ENCODE measurements at regions not wholly inside any gene's neighbourhood (a gene's known extent, or its start where the extent isn't known, plus 50 kb on each side); places are given as distances from the start of the nearest gene placed in this dataset.

DNA sequence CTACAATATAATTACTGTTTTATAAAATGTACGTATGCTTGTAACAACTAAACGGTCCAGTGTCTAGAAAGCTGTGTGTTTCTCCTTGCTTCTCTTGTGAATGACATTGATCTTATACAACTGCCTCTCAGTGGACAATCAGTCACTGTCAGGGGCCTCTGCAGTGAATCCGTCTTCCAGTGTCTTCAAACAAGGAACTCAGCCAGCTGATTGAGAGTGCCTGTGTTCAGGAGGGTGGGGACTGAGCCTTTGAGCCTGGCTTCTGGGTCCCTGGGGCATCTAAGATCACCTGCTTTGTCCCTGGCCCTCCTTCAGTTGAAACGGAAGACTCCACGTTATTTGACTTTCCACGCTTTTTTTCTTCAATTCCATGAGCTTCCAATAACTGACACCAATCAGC, 133.1 kb upstream of the SFSWAP start:
- Histone ChIP-seq H3K27ac (replicated peaks) (no peak overlapping the region), H3K27me3 (ENCODE audit: insufficient read depth, poor library complexity, severe bottlenecking) (no peaks in the 10 kb centered on the region), H3K4me3 (replicated peaks; ENCODE audit: insufficient read depth, low read length) (no peak overlapping the region)
- DNase-seq (ENCODE audit: low read depth in 1 of 2, low spot score in 1 of 2), result no peak
- TF ChIP-seq, protein P1, sequence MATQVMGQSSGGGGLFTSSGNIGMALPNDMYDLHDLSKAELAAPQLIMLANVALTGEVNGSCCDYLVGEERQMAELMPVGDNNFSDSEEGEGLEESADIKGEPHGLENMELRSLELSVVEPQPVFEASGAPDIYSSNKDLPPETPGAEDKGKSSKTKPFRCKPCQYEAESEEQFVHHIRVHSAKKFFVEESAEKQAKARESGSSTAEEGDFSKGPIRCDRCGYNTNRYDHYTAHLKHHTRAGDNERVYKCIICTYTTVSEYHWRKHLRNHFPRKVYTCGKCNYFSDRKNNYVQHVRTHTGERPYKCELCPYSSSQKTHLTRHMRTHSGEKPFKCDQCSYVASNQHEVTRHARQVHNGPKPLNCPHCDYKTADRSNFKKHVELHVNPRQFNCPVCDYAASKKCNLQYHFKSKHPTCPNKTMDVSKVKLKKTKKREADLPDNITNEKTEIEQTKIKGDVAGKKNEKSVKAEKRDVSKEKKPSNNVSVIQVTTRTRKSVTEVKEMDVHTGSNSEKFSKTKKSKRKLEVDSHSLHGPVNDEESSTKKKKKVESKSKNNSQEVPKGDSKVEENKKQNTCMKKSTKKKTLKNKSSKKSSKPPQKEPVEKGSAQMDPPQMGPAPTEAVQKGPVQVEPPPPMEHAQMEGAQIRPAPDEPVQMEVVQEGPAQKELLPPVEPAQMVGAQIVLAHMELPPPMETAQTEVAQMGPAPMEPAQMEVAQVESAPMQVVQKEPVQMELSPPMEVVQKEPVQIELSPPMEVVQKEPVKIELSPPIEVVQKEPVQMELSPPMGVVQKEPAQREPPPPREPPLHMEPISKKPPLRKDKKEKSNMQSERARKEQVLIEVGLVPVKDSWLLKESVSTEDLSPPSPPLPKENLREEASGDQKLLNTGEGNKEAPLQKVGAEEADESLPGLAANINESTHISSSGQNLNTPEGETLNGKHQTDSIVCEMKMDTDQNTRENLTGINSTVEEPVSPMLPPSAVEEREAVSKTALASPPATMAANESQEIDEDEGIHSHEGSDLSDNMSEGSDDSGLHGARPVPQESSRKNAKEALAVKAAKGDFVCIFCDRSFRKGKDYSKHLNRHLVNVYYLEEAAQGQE (IDR thresholded peaks at IDR 0.05; ENCODE audit: insufficient replicate concordance, low read depth), result no peak
- TF ChIP-seq POLR2AphosphoS5 (IDR thresholded peaks at IDR 0.05; ENCODE audit: low read depth), result no peak
- no peak for TF ChIP-seq GABPA (IDR thresholded peaks at IDR 0.05; ENCODE audit: low read depth)
- no peak for TF ChIP-seq SPI1 (IDR thresholded peaks at IDR 0.05; ENCODE audit: borderline replicate concordance, low read depth)
- TF ChIP-seq, protein P2, sequence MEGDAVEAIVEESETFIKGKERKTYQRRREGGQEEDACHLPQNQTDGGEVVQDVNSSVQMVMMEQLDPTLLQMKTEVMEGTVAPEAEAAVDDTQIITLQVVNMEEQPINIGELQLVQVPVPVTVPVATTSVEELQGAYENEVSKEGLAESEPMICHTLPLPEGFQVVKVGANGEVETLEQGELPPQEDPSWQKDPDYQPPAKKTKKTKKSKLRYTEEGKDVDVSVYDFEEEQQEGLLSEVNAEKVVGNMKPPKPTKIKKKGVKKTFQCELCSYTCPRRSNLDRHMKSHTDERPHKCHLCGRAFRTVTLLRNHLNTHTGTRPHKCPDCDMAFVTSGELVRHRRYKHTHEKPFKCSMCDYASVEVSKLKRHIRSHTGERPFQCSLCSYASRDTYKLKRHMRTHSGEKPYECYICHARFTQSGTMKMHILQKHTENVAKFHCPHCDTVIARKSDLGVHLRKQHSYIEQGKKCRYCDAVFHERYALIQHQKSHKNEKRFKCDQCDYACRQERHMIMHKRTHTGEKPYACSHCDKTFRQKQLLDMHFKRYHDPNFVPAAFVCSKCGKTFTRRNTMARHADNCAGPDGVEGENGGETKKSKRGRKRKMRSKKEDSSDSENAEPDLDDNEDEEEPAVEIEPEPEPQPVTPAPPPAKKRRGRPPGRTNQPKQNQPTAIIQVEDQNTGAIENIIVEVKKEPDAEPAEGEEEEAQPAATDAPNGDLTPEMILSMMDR (IDR thresholded peaks at IDR 0.05; ENCODE audit: insufficient read depth, low read length), result no peak

DNA sequence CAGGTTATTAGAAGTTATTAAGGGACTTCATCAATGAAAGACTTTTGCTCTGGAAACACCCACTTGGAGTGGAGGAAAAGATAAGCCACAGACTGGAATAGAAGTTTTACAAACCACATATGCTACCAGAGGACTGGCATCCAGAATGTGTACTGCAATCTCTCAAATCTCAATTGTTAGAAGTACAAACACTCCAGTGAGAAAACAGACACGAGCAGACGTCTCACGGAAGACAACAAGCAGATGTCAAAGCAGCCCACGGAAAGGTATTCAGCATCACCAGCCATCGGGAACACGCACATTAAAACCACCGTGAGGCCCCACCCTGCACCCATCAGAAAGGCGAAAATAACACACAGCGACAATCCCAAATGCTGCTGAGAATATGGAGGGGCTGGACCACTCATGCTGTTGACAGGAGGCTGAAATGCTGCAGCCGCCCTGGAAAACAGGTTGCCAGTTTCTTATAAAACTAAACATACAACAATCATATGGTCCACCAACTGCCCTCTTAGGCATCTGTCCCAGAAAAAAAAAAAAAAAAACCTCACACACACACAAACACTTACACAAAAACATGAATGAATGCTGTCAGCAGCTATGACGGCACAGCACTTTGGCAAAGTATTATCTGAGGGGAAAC, 131.9 kb upstream of the SFSWAP start:
- H3K27ac ChIP-seq (replicated peaks), result no peak overlapping the region
- H3K4me3 ChIP-seq (replicated peaks; ENCODE audit: insufficient read depth, low read length), result no peak overlapping the region
- TF ChIP-seq, protein P2 (IDR thresholded peaks at IDR 0.05; ENCODE audit: insufficient read depth, low read length), result no peak
- TF ChIP-seq POLR2AphosphoS5 (IDR thresholded peaks at IDR 0.05; ENCODE audit: low read depth) (no peak), GABPA (IDR thresholded peaks at IDR 0.05; ENCODE audit: low read depth) (no peak), SPI1 (IDR thresholded peaks at IDR 0.05; ENCODE audit: borderline replicate concordance, low read depth) (no peak)
- TF ChIP-seq, protein P1 (IDR thresholded peaks at IDR 0.05; ENCODE audit: insufficient replicate concordance, low read depth), result no peak
- H3K27me3 ChIP-seq (ENCODE audit: insufficient read depth, poor library complexity, severe bottlenecking), result no peaks in the 10 kb centered on the region
- no peak for DNase-seq (ENCODE audit: low read depth in 1 of 2, low spot score in 1 of 2)

DNA sequence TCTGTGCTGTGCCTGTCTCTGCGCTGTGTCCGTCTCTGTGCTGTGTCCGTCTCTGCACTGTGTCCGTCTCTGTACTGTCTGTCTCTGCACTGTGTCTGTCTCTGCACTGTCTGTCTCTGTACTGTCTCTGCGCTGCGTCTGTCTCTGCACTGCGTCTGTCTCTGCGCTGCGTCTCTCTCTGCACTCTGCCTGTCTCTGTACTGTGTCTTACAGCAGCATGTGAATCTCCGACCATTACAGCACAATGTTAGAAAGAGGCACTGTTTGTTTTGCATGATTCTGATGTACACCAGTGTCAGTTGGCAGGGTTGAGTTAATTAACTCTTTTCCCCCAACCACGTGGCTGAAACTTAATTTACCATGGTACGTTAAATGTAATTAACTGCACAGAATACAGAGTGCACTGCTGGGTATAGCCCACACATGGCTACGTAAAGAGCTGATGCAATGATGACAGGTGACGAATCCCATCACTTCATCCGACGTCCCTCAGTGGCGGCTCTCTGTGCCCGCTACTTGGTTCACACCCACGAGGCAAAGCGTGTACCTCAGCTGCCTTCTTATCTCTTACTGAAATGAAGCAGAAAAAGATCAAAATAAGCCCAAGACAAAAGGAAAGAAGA, 127.7 kb upstream of the SFSWAP start:
- TF ChIP-seq, protein P1 (IDR thresholded peaks at IDR 0.05; ENCODE audit: insufficient replicate concordance, low read depth), result no peak
- TF ChIP-seq SPI1 (IDR thresholded peaks at IDR 0.05; ENCODE audit: borderline replicate concordance, low read depth) (no peak), POLR2AphosphoS5 (IDR thresholded peaks at IDR 0.05; ENCODE audit: low read depth) (no peak), GABPA (IDR thresholded peaks at IDR 0.05; ENCODE audit: low read depth) (no peak)
- TF ChIP-seq, protein P2 (IDR thresholded peaks at IDR 0.05; ENCODE audit: insufficient read depth, low read length), result no peak
- no peak for DNase-seq (ENCODE audit: low read depth in 1 of 2, low spot score in 1 of 2)
- no peak overlapping the region for H3K4me3 ChIP-seq (replicated peaks; ENCODE audit: insufficient read depth, low read length)
- H3K27me3 ChIP-seq (ENCODE audit: insufficient read depth, poor library complexity, severe bottlenecking), result no peaks in the 10 kb centered on the region
- no peak overlapping the region for H3K27ac ChIP-seq (replicated peaks)
